ENCODE measurements at regions not wholly inside any gene's neighbourhood (a gene's known extent, or its start where the extent isn't known, plus 50 kb on each side); places are given as distances from the start of the nearest gene placed in this dataset.

DNA sequence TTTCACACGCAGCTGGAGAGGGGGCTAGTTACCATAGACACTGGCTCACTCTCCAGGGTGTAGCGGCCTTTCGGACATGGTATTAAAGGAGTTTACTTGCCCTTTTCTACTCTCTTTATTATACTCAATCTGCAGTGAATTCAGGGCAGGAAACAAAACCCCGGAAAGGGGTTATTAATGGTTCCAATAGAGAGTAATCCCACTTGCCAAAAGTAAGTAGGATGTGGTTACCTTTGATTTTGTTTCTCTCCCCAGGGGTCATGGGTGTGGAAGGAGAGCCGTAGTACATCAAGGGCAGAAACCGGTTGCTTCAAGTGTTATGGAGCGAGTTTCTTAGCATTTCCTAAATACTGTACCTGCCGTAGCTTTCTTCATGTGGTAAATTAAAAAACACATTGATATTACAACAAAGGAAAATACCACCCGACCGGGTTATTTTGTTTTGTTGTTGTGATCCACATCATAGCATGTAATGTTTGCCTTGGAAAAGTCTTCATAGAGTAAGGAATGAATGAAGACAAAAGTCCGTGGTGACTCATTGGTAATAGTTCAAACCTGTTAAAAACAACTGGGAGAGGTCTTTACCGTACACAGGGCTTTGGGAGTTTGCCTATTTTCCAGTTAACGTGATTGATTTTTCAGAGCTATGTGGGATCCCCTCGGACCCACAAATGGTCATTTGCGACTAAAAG lies 71.5 kb downstream of the SLC4A3 start:
- WGBS, 5 donors = 67 to 71% (median 67%) methylated on average over 15 of the region's 15 CpGs
- intact Hi-C loops (cut with DNase I; ENCODE audit: low total_unique reads) = no loop called here
- DNase-seq = no peak
- no peak overlapping the region for H3K4me3 ChIP-seq
- no peaks in the 10 kb centered on the region for H3K36me3 ChIP-seq
- H3K27me3 ChIP-seq (replicated peaks in 1 of 7) = peaks cover 0 to 65% (median 0%) of the 10 kb centered on the region in 7 donors
- H3K27ac ChIP-seq = no peak overlapping the region
- TF ChIP-seq POLR2A (IDR thresholded peaks at IDR 0.05) = no peak
- no peak for TF ChIP-seq CTCF (IDR thresholded peaks at IDR 0.05 in 8 of 11, conservative IDR thresholded peaks at IDR 0.05 in 3 of 11)
- TF ChIP-seq POLR2AphosphoS5 (IDR thresholded peaks at IDR 0.05) = no peak
- H3K4me1 ChIP-seq = no peaks in the 10 kb centered on the region
- H3K9me3 ChIP-seq = no peaks in the 10 kb centered on the region

- WGBS, 5 donors = 85 to 91% (median 89%) methylated on average over 8 of the region's 8 CpGs
Measured at GRCh38 chr2:219699440-219699821, 72.0 kb downstream of the SLC4A3 start.

DNA sequence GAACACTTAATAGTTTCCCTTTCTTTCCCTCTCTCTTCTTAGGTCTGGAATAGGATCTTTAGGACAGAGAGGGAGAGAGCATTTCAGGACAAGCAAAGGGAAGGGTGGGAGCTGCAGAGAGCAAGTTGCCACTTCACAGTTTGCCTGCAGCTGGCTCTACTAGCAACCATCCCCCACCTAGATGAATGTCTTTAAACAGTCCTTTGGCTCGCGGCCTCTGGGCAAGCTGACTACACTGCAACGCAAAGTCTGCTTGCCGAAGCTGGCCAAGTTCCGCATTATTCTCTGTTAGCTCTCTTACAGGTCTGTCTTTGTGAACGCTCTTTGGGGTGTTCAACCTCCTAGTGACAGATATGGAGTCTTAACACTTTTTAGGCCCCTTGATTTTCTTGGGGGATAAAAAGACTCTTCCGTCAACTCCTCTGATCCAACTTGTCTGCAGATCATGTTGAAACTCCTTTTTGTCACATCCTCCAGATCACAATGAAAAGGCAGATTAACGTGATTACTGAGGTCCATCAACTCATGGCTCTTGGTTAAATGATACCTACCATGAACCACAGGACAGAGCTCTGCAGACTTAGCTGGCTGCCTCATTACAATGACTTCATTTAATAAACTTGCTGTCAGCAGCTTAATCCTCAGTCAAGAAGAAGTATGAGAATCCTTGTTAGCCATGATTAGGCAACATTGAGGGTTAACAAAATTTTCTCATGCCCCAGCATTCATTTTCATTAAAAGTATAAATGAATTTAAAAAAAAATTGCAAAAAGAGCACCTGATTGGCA lies 74.6 kb downstream of the SLC4A3 start:
- H3K27ac ChIP-seq = no peak overlapping the region
- H3K36me3 ChIP-seq = no peaks in the 10 kb centered on the region
- intact Hi-C loops (cut with DNase I; ENCODE audit: low total_unique reads) = no loop called here
- WGBS, 5 donors = 60 to 70% (median 68%) methylated on average over 8 of the region's 8 CpGs
- no peaks in the 10 kb centered on the region for H3K9me3 ChIP-seq
- TF ChIP-seq CTCF (IDR thresholded peaks at IDR 0.05 in 8 of 11, conservative IDR thresholded peaks at IDR 0.05 in 3 of 11) = no peak
- TF ChIP-seq POLR2AphosphoS5 (IDR thresholded peaks at IDR 0.05) = no peak
- no peak for TF ChIP-seq POLR2A (IDR thresholded peaks at IDR 0.05)
- no peaks in the 10 kb centered on the region for H3K4me1 ChIP-seq
- DNase-seq = no peak
- H3K4me3 ChIP-seq = no peak overlapping the region
- H3K27me3 ChIP-seq (replicated peaks in 1 of 7) = peaks cover 0 to 59% (median 0%) of the 10 kb centered on the region in 7 donors

More at GRCh38 chr2:219699440-219699821, 72.0 kb downstream of the SLC4A3 start:
- intact Hi-C loops (cut with DNase I; ENCODE audit: low total_unique reads) = no loop called here
- Histone ChIP-seq H3K36me3 (no peaks in the 10 kb centered on the region), H3K4me3 (no peak overlapping the region), H3K9me3 (no peaks in the 10 kb centered on the region), H3K27ac (no peak overlapping the region), H3K4me1 (no peaks in the 10 kb centered on the region), H3K27me3 (replicated peaks in 1 of 7) (peaks cover 0 to 66% (median 0%) of the 10 kb centered on the region in 7 donors)
- no peak for DNase-seq
- TF ChIP-seq POLR2A (IDR thresholded peaks at IDR 0.05) = no peak
- no peak for TF ChIP-seq CTCF (IDR thresholded peaks at IDR 0.05 in 8 of 11, conservative IDR thresholded peaks at IDR 0.05 in 3 of 11)
- TF ChIP-seq POLR2AphosphoS5 (IDR thresholded peaks at IDR 0.05) = no peak
